HEK293 (cell line): ENCODE measurements at regions not wholly inside any gene's neighbourhood (a gene's known extent, or its start where the extent isn't known, plus 50 kb on each side); places are given as distances from the start of the nearest gene placed in this dataset.

Experiments used
- CTCF ChIP-seq: fragments of 450-650 bp; formaldehyde crosslinking; IDR thresholded peaks from 2 replicates; pipeline ENCODE4 v1.5.1; 2016; ENCODE audit warnings: missing biosample characterization, missing genetic modification characterization
- REST ChIP-seq: fragments of 450-650 bp; formaldehyde crosslinking; IDR thresholded peaks from 2 replicates; pipeline ENCODE4 v1.5.1; 2016; ENCODE audit warnings: missing biosample characterization, missing genetic modification characterization
- YY1 ChIP-seq: fragments of 450-650 bp; formaldehyde crosslinking; IDR thresholded peaks from 2 replicates; pipeline ENCODE4 v1.5.1; 2018; ENCODE audit warnings: missing biosample characterization, missing genetic modification characterization
- ZNF121 ChIP-seq: fragments of 450-650 bp; formaldehyde crosslinking; IDR thresholded peaks from 2 replicates; pipeline ENCODE4 v1.5.1; 2016; ENCODE audit warnings: missing biosample characterization, missing genetic modification characterization
- ZNF24 ChIP-seq: fragments of 450-650 bp; formaldehyde crosslinking; IDR thresholded peaks from 2 replicates; pipeline ENCODE4 v1.5.1; 2016; ENCODE audit warnings: missing biosample characterization, missing genetic modification characterization
- ZSCAN5A ChIP-seq: fragments of 450-650 bp; formaldehyde crosslinking; IDR thresholded peaks from 2 replicates; pipeline ENCODE4 v1.5.1; 2016; ENCODE audit warnings: missing biosample characterization, missing genetic modification characterization

- TF ChIP-seq YY1 (tag by site-specific recombination) (no peak), ZNF121 (tag by site-specific recombination) (no peak), ZSCAN5A (no peak), CTCF (no peak), REST (tag by site-specific recombination) (no peak), ZNF24 (tag by site-specific recombination) (no peak)
Measured at GRCh38 chr3:190238871-190239270, 83.4 kb downstream of the CLDN1 start.
